ENCODE measurements at regions not wholly inside any gene's neighbourhood (a gene's known extent, or its start where the extent isn't known, plus 50 kb on each side); places are given as distances from the start of the nearest gene placed in this dataset.

GRCh38 chr17:33858682-33859081, 396.4 kb upstream of the CCL2 start:
- intact Hi-C loops (cut with DNase I; ENCODE audit: low total_unique reads) = no loop called here
- H3K4me3 ChIP-seq = no peak overlapping the region
- no peak overlapping the region for H3K27ac ChIP-seq
- TF ChIP-seq CTCF (IDR thresholded peaks at IDR 0.05) (no peak), POLR2AphosphoS5 (IDR thresholded peaks at IDR 0.05) (no peak), EP300 (IDR thresholded peaks at IDR 0.05; ENCODE audit: low read depth) (no peak), POLR2A (IDR thresholded peaks at IDR 0.05) (no peak)
- WGBS, 2 donors (ENCODE audit: low coverage in 1 of 2) = 71% methylated on average over 1 of the region's 1 CpG; no CpG with 5 or more reads in 1 of the 2 donors
- no peaks in the 10 kb centered on the region for H3K36me3 ChIP-seq
- H3K9me3 ChIP-seq = no peaks in the 10 kb centered on the region
- no peaks in the 10 kb centered on the region for H3K27me3 ChIP-seq
- H3K4me1 ChIP-seq = no peaks in the 10 kb centered on the region
- in situ Hi-C loops (cut with MboI; ENCODE audit: low pct_ligation_motif_present in 1 of 4, low pct_unique_long_range_greater_than_20kb in 1 of 4, low sequenced_read_pairs in 3 of 4) = no loop called here
- no peak for DNase-seq

GRCh38 chr17:33862772-33863602, 392.1 kb upstream of the CCL2 start:
- Histone ChIP-seq H3K36me3 (no peaks in the 10 kb centered on the region), H3K27ac (no peak overlapping the region), H3K4me1 (no peaks in the 10 kb centered on the region), H3K4me3 (no peak overlapping the region), H3K9me3 (no peaks in the 10 kb centered on the region), H3K27me3 (no peaks in the 10 kb centered on the region)
- intact Hi-C loops (cut with DNase I; ENCODE audit: low total_unique reads) = no loop called here
- in situ Hi-C loops (cut with MboI; ENCODE audit: low pct_ligation_motif_present in 1 of 4, low pct_unique_long_range_greater_than_20kb in 1 of 4, low sequenced_read_pairs in 3 of 4) = no loop called here
- no peak for DNase-seq
- 61 to 80% methylated on average over 1 to 4 of the region's 4 CpGs for WGBS, 2 donors (ENCODE audit: low coverage in 1 of 2)
- TF ChIP-seq CTCF (IDR thresholded peaks at IDR 0.05) = no peak
- TF ChIP-seq POLR2A (IDR thresholded peaks at IDR 0.05) = no peak

- intact Hi-C loops (cut with DNase I; ENCODE audit: low total_unique reads) (no loop called here), in situ Hi-C loops (cut with MboI; ENCODE audit: low pct_ligation_motif_present in 1 of 4, low pct_unique_long_range_greater_than_20kb in 1 of 4, low sequenced_read_pairs in 3 of 4) (no loop called here)
- 68 to 79% methylated on average over 3 of the region's 3 CpGs for WGBS, 2 donors (ENCODE audit: low coverage in 1 of 2)
- Histone ChIP-seq H3K9me3 (no peaks in the 10 kb centered on the region), H3K27ac (no peak overlapping the region), H3K27me3 (no peaks in the 10 kb centered on the region), H3K4me3 (no peak overlapping the region), H3K4me1 (no peaks in the 10 kb centered on the region), H3K36me3 (no peaks in the 10 kb centered on the region)
- DNase-seq = no peak
- no peak for TF ChIP-seq EP300 (IDR thresholded peaks at IDR 0.05; ENCODE audit: low read depth)
- TF ChIP-seq CTCF (IDR thresholded peaks at IDR 0.05) = no peak
Observed at GRCh38 chr17:33864758-33865229, 390.3 kb upstream of the CCL2 start.

- H3K9me3 ChIP-seq = no peaks in the 10 kb centered on the region
- no peaks in the 10 kb centered on the region for H3K36me3 ChIP-seq
- in situ Hi-C loops (cut with MboI; ENCODE audit: low pct_ligation_motif_present in 1 of 4, low pct_unique_long_range_greater_than_20kb in 1 of 4, low sequenced_read_pairs in 3 of 4) (no loop called here), intact Hi-C loops (cut with DNase I; ENCODE audit: low total_unique reads) (no loop called here)
- H3K27ac ChIP-seq = no peak overlapping the region
- WGBS, 2 donors (ENCODE audit: low coverage in 1 of 2) = 95% methylated on average over 3 of the region's 3 CpGs; no CpG with 5 or more reads in 1 of the 2 donors
- H3K4me1 ChIP-seq = no peaks in the 10 kb centered on the region
- no peak for DNase-seq
- no peak overlapping the region for H3K4me3 ChIP-seq
- TF ChIP-seq POLR2AphosphoS5 (IDR thresholded peaks at IDR 0.05) = no peak
- TF ChIP-seq CTCF (IDR thresholded peaks at IDR 0.05) = no peak
- no peak for TF ChIP-seq POLR2A (IDR thresholded peaks at IDR 0.05)
- no peak for TF ChIP-seq EP300 (IDR thresholded peaks at IDR 0.05; ENCODE audit: low read depth)
- peaks cover 7% of the 10 kb centered on the region for H3K27me3 ChIP-seq
Observed at GRCh38 chr17:33868899-33869298, 386.2 kb upstream of the CCL2 start.

All from transverse colon (tissue), 4 donors.